H1 (cell line): ENCODE measurements at regions not wholly inside any gene's neighbourhood (a gene's known extent, or its start where the extent isn't known, plus 50 kb on each side); places are given as distances from the start of the nearest gene placed in this dataset.

Experiments used
- CTCF ChIA-PET: fragments of 300-600 bp; sonication (Branson Sonifier 250); formaldehyde crosslinking; loops from one replicate; lab custom pipeline; 2021; ENCODE audit not compliant: partially characterized antibody; lab: Charles Lee
- POLR2A ChIA-PET: fragments of 300-600 bp; sonication (Branson Sonifier 250); formaldehyde crosslinking; loops from one replicate; lab custom pipeline; 2021; ENCODE audit warnings: inconsistent platforms; ENCODE audit not compliant: partially characterized antibody; lab: Charles Lee
- DNase-seq, 2 experiments: peaks; one replicate each; pipeline versions ENCODE4 v3.0.0 to v3.0.0-alpha.2; 2010 to 2022; ENCODE audit warnings: low spot score in 2 of 2, low read depth in 1 of 2, mixed read lengths in 1 of 2
- FAIRE-seq: peaks from 2 replicates; lab custom pipeline; 2011; peaks lifted over from hg19 to GRCh38; lab: Jason Lieb, UNC
- H2AFZ ChIP-seq: 2 replicates; pipeline ENCODE4 v1.8.1; 2012; ENCODE audit warnings: low read length, inconsistent platforms
- H2AK5ac ChIP-seq: 2 replicates; pipeline ENCODE4 v1.6.1; 2013; ENCODE audit warnings: low read depth, low read length
- H2BK120ac ChIP-seq: replicated peaks from 2 replicates; pipeline ENCODE3; 2013; ENCODE audit warnings: low read depth, low read length, inconsistent platforms
- H2BK12ac ChIP-seq: 2 replicates; pipeline ENCODE4 v1.6.1; 2013; ENCODE audit warnings: low read depth, low read length
- H2BK15ac ChIP-seq: 2 replicates; pipeline ENCODE4 v1.6.1; 2013; ENCODE audit warnings: low read length
- H2BK20ac ChIP-seq: 2 replicates; pipeline ENCODE4 v1.6.1; 2013; ENCODE audit warnings: low read length
- H2BK5ac ChIP-seq: 2 replicates; pipeline ENCODE4 v1.6.1; 2013; ENCODE audit warnings: low read depth, low read length
- H3K14ac ChIP-seq: 2 replicates; pipeline ENCODE4 v1.6.1; 2013; ENCODE audit warnings: inconsistent platforms; ENCODE audit not compliant: insufficient read length
- H3K18ac ChIP-seq: 2 replicates; pipeline ENCODE4 v1.6.1; 2013; ENCODE audit warnings: low read length; ENCODE audit errors: extremely low read depth
- H3K23ac ChIP-seq: 2 replicates; pipeline ENCODE4 v1.6.1; 2013; ENCODE audit warnings: inconsistent platforms; ENCODE audit not compliant: insufficient read length
- H3K23me2 ChIP-seq: 2 replicates; pipeline ENCODE4 v1.6.1; 2013; ENCODE audit warnings: low read depth, low read length
- H3K27ac ChIP-seq: 2 replicates; pipeline ENCODE4 v1.6.1; 2011; ENCODE audit warnings: low read depth, low read length, inconsistent platforms
- H3K27me3 ChIP-seq, 4 experiments: replicated peaks in 1 of 4; 1 replicate in 1 of 4; 2 replicates in 3 of 4; pipeline versions ENCODE4 v1.6.1 to v1.8.1; 2011 to 2013; ENCODE audit warnings: low read length in 3 of 4, mild to moderate bottlenecking in 3 of 4, inconsistent platforms in 2 of 4, mixed read lengths in 2 of 4, moderate library complexity in 1 of 4; ENCODE audit not compliant: control insufficient read depth in 3 of 4, insufficient read depth in 3 of 4; ENCODE audit errors: extremely low read depth in 1 of 4
- H3K36me3 ChIP-seq, 4 experiments: 2 replicates each; pipeline versions ENCODE4 v1.6.1 to v1.8.1; 2011 to 2013; ENCODE audit warnings: mild to moderate bottlenecking in 4 of 4, low read length in 3 of 4, moderate library complexity in 2 of 4, control low read depth in 1 of 4, inconsistent platforms in 1 of 4; ENCODE audit not compliant: insufficient read depth in 4 of 4, control insufficient read depth in 2 of 4
- H3K4ac ChIP-seq: replicated peaks from 2 replicates; pipeline ENCODE3; 2013; ENCODE audit warnings: low read length, low read depth, mixed read lengths, inconsistent platforms; ENCODE audit not compliant: insufficient read length
- H3K4me1 ChIP-seq, 4 experiments: replicated peaks in 1 of 4; 1 replicate in 1 of 4; 2 replicates in 3 of 4; pipeline versions ENCODE4 v1.6.1 to v1.8.1; 2011 to 2013; ENCODE audit warnings: low read length in 3 of 4, inconsistent platforms in 2 of 4, mixed read lengths in 1 of 4; ENCODE audit not compliant: insufficient read depth in 4 of 4, control insufficient read depth in 3 of 4
- H3K4me2 ChIP-seq, 2 experiments: 2 replicates each; pipeline versions ENCODE4 v1.6.1 to v1.8.1; 2011 to 2013; ENCODE audit warnings: low read depth in 2 of 2, low read length in 2 of 2, control low read depth in 1 of 2, inconsistent platforms in 1 of 2, mild to moderate bottlenecking in 1 of 2; ENCODE audit not compliant: insufficient read depth in 1 of 2
- H3K4me3 ChIP-seq, 4 experiments: fragments of 200-600, 300-600 bp in 1 of 4; sonication (generic), shearing (Covaris generic), sonication (Bioruptor Twin) in 1 of 4; 2 replicates each; pipeline versions ENCODE4 v1.5.1 to v1.8.1; 2011 to 2016; ENCODE audit warnings: low read length in 4 of 4, low read depth in 3 of 4, control low read depth in 2 of 4, inconsistent platforms in 2 of 4, mild to moderate bottlenecking in 2 of 4, mixed read lengths in 1 of 4, moderate library complexity in 1 of 4; ENCODE audit not compliant: insufficient read depth in 2 of 4; ENCODE audit errors: extremely low read depth in 1 of 4
- H3K56ac ChIP-seq: replicated peaks from 2 replicates; pipeline ENCODE3; 2013; ENCODE audit warnings: low read depth, mild to moderate bottlenecking, mixed read lengths, low read length, inconsistent platforms; ENCODE audit not compliant: insufficient read length
- H3K79me1 ChIP-seq: 2 replicates; pipeline ENCODE4 v1.6.1; 2013; ENCODE audit warnings: low read depth, low read length, control low read depth
- H3K79me2 ChIP-seq, 2 experiments: 2 replicates each; pipeline versions ENCODE4 v1.6.1 to v1.8.1; 2012 to 2013; ENCODE audit warnings: low read length in 2 of 2, mild to moderate bottlenecking in 2 of 2, inconsistent platforms in 1 of 2; ENCODE audit not compliant: insufficient read depth in 2 of 2, control insufficient read depth in 1 of 2
- H3K9ac ChIP-seq, 4 experiments: replicated peaks in 1 of 4; 1 replicate in 1 of 4; 2 replicates in 3 of 4; pipeline versions ENCODE4 v1.6.1 to v1.8.1; 2011 to 2013; ENCODE audit warnings: low read depth in 3 of 4, low read length in 3 of 4, control low read depth in 2 of 4, mild to moderate bottlenecking in 2 of 4, moderate library complexity in 2 of 4, inconsistent platforms in 1 of 4; ENCODE audit errors: extremely low read depth in 1 of 4
- H3K9me3 ChIP-seq, 2 experiments: 2 replicates each; pipeline versions ENCODE4 v1.6.1 to v1.8.1; 2012 to 2013; ENCODE audit warnings: mild to moderate bottlenecking in 2 of 2, moderate library complexity in 2 of 2, control low read depth in 1 of 2, inconsistent platforms in 1 of 2, low read depth in 1 of 2, low read length in 1 of 2, mixed read lengths in 1 of 2; ENCODE audit not compliant: insufficient read depth in 2 of 2
- H4K20me1 ChIP-seq, 2 experiments: replicated peaks in 1 of 2; 2 replicates each; pipeline versions ENCODE3 to v1.8.1; 2011 to 2013; ENCODE audit warnings: inconsistent platforms in 2 of 2, low read length in 2 of 2, mild to moderate bottlenecking in 1 of 2; ENCODE audit not compliant: insufficient read depth in 2 of 2, control insufficient read depth in 1 of 2
- H4K5ac ChIP-seq: 2 replicates; pipeline ENCODE4 v1.6.1; 2013; ENCODE audit warnings: low read length, low read depth, mixed read lengths, inconsistent platforms; ENCODE audit not compliant: insufficient read length
- H4K8ac ChIP-seq: 2 replicates; pipeline ENCODE4 v1.8.0; 2013; ENCODE audit warnings: mild to moderate bottlenecking, moderate library complexity, low read length, inconsistent platforms; ENCODE audit not compliant: insufficient read depth; ENCODE audit errors: extremely low read depth
- H4K91ac ChIP-seq: replicated peaks from 2 replicates; pipeline ENCODE3; 2013; ENCODE audit warnings: low read length, mixed read lengths, inconsistent platforms; ENCODE audit not compliant: insufficient read length
- ASH2L ChIP-seq: fragments of 200-600, 300-600 bp; sonication (generic); IDR thresholded peaks from one replicate; pipeline ENCODE4 v1.7.1; 2017; ENCODE audit warnings: low read length
- CBX5 ChIP-seq: fragments of 300-800, 300-1000 bp; sonication (generic); IDR thresholded peaks from 2 replicates; pipeline ENCODE4 v1.7.1; 2016; ENCODE audit warnings: antibody characterized with exemption, low read length, low read depth
- E2F6 ChIP-seq: IDR thresholded peaks from 2 replicates; pipeline ENCODE4 v1.6.1; 2012; ENCODE audit warnings: inconsistent platforms
- FOSL1 ChIP-seq: IDR thresholded peaks from 2 replicates; pipeline ENCODE4 v1.6.1; 2011; ENCODE audit warnings: mild to moderate bottlenecking, low read depth, low read length, moderate library complexity; ENCODE audit not compliant: insufficient read depth
- HDAC2 ChIP-seq, 2 experiments: fragments of 300-600 bp in 1 of 2; sonication (generic) in 1 of 2; IDR thresholded peaks; 2 replicates each; pipeline ENCODE4 v1.6.1; 2011 to 2012; ENCODE audit warnings: low read depth in 2 of 2, low read length in 2 of 2, mild to moderate bottlenecking in 2 of 2, moderate library complexity in 2 of 2, borderline replicate concordance in 1 of 2, inconsistent platforms in 1 of 2
- SAP30 ChIP-seq: fragments of 300-600 bp; sonication (generic); IDR thresholded peaks from 2 replicates; pipeline ENCODE4 v1.7.1; 2012; ENCODE audit warnings: low read length, moderate library complexity, mild to moderate bottlenecking, inconsistent platforms; ENCODE audit not compliant: insufficient read depth, insufficient replicate concordance
- SRF ChIP-seq: IDR thresholded peaks from 2 replicates; pipeline ENCODE4 v1.6.1; 2011; ENCODE audit warnings: mild to moderate bottlenecking, low read depth, low read length, moderate library complexity
- TAF1 ChIP-seq: IDR thresholded peaks from 2 replicates; pipeline ENCODE4 v1.6.1; 2011; ENCODE audit warnings: mild to moderate bottlenecking, low read depth, low read length
- YY1 ChIP-seq: IDR thresholded peaks from 2 replicates; pipeline ENCODE4 v1.6.1; 2011; ENCODE audit warnings: low read depth, mild to moderate bottlenecking, low read length
- WGBS, 2 experiments: shearing (Covaris generic) in 1 of 2; methylation state at CpG; one replicate each; pipeline versions ENCODE4 v1.1.6 to v1.1.7; 2013 to 2015; ENCODE audit warnings: low lambda C conversion rate in 2 of 2, mixed read lengths in 2 of 2, inconsistent platforms in 1 of 2, low coverage in 1 of 2, missing lambda C conversion rate in 1 of 2; ENCODE audit not compliant: insufficient replicate concordance in 2 of 2, insufficient coverage in 1 of 2, insufficient read length in 1 of 2; ENCODE audit errors: extremely low coverage in 1 of 2, missing lambda C conversion rate in 1 of 2; 5-methylcytosine and 5-hydroxymethylcytosine counted together

DNA sequence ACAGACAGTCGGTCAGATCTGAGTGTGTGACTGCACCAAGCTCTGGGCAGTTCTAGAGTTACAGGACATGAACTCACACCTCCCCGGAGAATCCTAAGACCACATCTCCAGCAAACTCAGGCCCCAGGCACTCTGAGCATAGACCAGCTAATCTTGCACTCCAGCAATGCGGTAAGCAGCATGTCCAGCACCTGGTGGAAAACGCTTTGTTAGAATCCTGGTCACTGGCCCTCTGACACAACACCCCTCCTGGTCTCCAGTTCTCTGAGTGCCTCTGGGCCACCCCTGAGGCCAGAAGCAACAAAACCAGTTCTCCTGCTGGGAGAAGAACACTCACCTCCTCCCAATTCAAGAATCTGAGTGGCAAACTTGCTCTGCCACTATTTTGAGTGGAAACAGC, 82.7 kb upstream of the TMEM45B start:
- no peak overlapping the region for H3K27ac ChIP-seq
- H4K20me1 ChIP-seq, result no peaks in the 10 kb centered on the region
- H3K9me3 ChIP-seq, result no peaks in the 10 kb centered on the region
- no peak overlapping the region for H3K9ac ChIP-seq
- CTCF ChIA-PET, result interaction anchor here (1.8 kb wide), 1 partner anchor 17 kb away, joined by 7 read pairs; no protein-coding TSS in a partner anchor
- H4K91ac ChIP-seq, result no peak overlapping the region
- H3K4me2 ChIP-seq, result no peak overlapping the region
- DNase-seq, result no peak
- 86% methylated on average over 4 of the region's 4 CpGs; no CpG with 5 or more reads in 1 of the 2 experiments for WGBS, 2 experiments
- no peak for FAIRE-seq
- H2AK5ac ChIP-seq, result no peak overlapping the region
- no peaks in the 10 kb centered on the region for H3K4me1 ChIP-seq
- no peak overlapping the region for H3K23ac ChIP-seq
- POLR2A ChIA-PET, result no interaction called here
- no peaks in the 10 kb centered on the region for H3K27me3 ChIP-seq
- no peaks in the 10 kb centered on the region for H3K36me3 ChIP-seq
- H4K5ac ChIP-seq, result no peak overlapping the region
- no peak overlapping the region for H2BK120ac ChIP-seq
- H3K14ac ChIP-seq, result no peak overlapping the region
- no peak overlapping the region for H4K8ac ChIP-seq
- no peaks in the 10 kb centered on the region for H3K23me2 ChIP-seq
- H3K79me2 ChIP-seq, result no peaks in the 10 kb centered on the region
- no peak overlapping the region for H2AFZ ChIP-seq
- H3K4ac ChIP-seq, result no peak overlapping the region
- H2BK15ac ChIP-seq, result no peak overlapping the region
- no peak overlapping the region for H2BK20ac ChIP-seq
- H3K79me1 ChIP-seq, result no peaks in the 10 kb centered on the region
- no peak overlapping the region for H2BK5ac ChIP-seq
- H3K4me3 ChIP-seq, result no peak overlapping the region
- no peak overlapping the region for H2BK12ac ChIP-seq
- TF ChIP-seq SRF, result no peak
- no peak for TF ChIP-seq CBX5
- TF ChIP-seq YY1, result no peak
- no peak for TF ChIP-seq E2F6
- TF ChIP-seq HDAC2 (IDR thresholded peaks at IDR 0.05; ENCODE audit: borderline replicate concordance in 1 of 2, low read depth in 2 of 2, low read length in 2 of 2), result no peak
- no peak for TF ChIP-seq SAP30
- no peak for TF ChIP-seq ASH2L
- no peak for TF ChIP-seq TAF1
- no peak for TF ChIP-seq FOSL1
- H3K18ac ChIP-seq, result no peak overlapping the region
- no peak overlapping the region for H3K56ac ChIP-seq
